ENCODE measurements at regions not wholly inside any gene's neighbourhood (a gene's known extent, or its start where the extent isn't known, plus 50 kb on each side); places are given as distances from the start of the nearest gene placed in this dataset.
"Not testable (repeated sequence)": the region's sequence is repeated elsewhere in the genome, so short reads cannot be mapped to it uniquely, and the experiment has no call there.

DNA sequence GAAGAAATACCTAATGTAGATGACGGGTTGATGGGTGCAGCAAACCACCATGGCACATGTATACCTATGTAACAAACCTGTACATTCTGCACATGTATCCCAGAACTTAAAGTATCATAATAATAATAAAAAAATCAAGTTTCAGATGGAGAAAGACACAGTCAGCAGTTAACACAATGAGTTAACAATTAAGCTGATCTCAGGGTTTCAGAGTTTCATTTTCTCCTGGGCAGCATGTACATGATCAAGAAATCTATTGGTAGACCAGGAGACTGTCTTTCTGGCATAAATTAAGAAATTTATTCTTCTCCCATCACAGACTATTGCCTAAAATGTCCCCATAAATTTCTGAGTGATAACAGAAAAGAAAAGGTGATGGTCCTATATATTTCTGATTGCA lies 155.3 kb downstream of the RAD51AP2 start:
- no peak for DNase-seq

DNA sequence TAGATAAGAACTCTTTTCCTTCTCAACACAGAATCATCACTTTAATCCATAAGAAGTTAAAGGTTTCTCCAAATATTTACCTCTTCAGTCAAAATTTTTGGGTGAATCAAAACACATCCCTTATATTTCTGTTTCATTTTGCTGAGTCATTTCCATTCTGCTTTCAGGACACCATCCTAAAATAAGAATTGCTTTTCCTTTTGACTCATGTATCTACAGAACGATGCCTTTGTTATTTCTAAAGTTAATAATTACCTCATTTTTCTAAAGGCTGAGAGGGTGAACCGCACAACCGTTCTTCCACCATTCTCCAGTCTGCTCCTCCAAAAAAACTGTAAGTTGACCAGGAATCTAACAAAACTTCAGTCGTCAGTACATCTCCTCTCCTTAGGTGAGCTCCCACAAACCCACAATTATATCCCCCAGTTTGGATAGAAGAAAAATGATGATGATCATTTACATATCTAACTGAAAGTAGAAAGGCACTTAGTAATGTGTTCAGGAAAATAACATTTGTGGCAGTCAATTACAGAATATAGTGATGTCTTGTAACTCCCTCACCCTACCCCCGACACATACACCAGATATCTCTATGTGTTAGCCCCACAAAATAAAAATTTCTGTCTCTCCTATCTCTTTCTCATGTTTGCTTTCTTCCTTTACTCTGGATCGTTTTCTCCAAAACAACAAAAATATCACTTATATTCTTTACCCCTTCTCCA lies 162.5 kb downstream of the RAD51AP2 start:
- no peak for DNase-seq

DNA sequence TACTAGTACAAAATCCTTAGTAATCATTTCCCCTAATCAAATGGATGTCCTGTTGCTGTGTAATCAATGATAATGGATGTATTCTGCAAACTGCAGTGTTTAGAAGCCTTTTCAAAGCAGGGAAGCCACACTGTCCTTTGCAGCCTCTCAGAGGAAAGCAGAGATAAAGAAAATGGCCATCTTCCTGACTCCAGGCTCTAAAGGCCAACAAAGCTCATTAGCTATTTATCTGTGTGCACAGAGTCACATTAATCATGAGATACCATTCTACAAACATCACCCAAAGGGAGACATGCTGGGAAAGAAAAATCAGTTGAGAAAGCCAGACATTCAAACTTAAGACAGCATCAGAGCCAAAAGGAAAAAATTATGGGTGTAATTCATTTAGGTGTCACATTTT lies 165.0 kb downstream of the RAD51AP2 start:
- no peak for DNase-seq

DNA sequence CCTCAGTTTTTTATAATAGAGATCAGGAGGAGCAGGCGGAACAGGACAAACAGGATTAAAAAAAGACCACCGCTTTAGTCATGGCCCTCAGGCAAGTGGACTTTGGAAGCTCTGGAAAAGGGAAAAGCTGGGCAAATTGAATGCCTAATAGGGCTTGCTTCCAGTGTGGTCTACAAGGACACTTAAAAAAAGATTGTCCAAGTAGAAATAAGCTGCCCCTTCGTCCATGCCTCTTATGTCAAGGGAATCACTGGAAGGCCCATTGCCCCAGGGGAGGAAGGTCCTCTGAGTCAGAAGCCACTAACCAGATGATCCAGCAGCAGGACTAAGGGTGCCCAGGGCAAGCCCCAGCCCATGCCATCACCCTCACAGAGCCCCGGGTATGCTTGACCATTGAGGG lies 175.5 kb downstream of the RAD51AP2 start:
- not testable (repeated sequence) for DNase-seq

DNA sequence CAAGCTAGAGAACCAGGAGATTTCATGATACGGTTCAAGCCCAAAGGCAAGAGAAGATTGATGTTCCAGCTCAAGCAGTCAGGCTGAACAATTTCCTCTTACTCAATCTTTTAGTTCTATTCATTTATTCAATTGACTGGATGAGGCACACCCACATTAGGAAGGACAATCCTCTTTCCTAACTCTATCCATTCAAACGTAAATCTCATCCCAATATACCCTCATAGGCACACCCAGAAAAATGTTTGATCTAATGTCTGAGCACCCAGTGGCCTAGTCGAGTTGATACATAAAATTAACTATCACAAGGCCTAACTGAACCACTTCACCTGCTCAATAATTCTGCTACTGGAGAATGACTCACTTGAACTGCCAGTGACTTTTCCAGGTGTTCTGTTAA lies 180.7 kb downstream of the RAD51AP2 start:
- DNase-seq = no peak

DNA sequence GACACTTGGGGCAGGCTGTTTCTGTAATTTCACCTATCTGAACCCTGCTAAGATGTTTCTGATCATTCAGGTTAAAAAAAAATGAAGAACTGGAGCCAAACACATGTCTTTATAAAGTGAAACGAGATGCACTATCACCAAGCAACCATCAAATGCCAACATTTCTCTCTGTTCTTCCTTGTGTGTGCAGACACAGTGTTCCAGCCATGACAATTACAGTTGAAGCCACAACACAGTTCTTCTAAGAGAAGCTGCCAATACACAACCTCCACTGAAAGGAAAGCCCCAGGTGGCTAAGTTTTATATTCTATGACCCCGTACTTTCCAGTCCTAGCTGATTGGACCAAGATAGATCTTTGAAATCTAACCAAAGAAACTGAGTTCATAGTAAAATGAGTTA lies 181.8 kb downstream of the RAD51AP2 start:
- DNase-seq = no peak

DNA sequence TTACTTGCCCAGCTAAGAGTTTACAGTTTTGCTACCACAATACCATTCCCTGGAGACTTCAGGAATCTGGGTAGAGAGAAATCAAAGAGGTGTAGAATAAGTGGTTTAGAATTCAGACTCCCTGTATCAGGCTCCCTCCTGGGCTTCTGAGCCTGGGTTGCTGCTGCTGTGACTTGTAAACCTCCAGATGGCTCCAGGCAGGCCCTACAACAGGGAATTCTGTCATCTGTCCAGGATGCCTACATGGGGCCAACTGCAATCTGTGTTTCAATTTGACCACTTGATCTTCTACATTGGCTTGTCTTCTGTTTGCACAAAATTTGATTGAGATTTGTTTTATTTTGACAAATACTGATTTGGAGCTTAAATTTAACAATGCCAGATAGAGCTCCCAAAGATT lies 183.9 kb downstream of the RAD51AP2 start:
- DNase-seq = no peak

DNA sequence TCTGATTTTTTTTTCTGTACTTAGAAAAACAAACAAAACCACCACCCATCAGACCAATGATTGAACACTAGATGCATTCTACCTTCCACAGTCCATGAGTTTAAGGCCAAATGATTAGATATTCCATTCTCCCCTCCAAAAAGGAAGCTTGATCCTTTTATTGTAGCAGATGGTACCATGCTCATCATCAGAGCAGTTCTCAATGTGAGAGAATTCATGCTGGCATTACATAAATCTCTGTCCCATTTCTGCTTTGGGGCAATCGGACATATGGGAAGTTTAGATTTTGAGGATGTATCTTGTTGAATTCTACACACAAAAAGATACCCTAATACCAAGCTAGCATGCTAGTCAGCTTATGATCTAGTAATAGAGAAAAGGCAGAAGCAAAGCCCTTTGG lies 186.6 kb downstream of the RAD51AP2 start:
- DNase-seq = no peak

DNA sequence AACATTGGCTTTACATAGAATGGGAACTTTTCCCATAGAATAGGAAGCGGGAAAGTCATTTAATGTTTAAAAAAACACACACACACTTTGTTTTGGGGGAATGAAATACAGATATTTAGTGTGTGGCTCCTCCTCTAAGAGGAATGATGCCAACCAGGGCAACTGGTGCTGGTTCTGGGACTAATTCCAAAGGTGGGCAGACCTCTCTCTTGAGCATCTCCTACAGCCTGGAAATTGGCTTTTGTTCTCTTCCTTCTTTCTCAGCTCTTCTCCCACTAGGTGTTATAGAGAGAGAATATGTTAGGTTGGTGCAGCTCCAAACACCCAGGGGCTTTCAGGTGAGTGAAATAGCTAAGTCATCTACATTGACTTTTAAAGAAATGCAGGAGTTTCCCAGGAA lies 190.1 kb downstream of the RAD51AP2 start:
- no peak for DNase-seq

DNA sequence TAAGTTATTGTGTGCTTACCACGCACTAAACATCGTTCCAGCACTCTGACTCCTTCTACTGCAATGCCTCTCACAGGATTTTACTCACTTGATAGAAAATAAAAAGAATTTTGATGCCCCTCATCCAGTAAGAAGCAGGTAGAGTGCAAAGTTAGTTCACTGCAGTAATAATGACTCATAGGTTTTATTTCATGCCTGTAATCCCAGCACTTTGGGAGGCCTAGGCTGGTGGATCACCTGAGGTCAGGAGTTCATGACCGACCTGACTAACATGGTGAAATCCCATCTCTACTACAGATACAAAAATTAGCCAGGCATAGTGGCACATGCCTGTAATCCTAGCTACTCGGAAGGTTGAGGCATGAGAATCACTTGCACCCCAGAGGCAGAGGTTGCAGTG lies 190.6 kb downstream of the RAD51AP2 start:
- no peak for DNase-seq

DNA sequence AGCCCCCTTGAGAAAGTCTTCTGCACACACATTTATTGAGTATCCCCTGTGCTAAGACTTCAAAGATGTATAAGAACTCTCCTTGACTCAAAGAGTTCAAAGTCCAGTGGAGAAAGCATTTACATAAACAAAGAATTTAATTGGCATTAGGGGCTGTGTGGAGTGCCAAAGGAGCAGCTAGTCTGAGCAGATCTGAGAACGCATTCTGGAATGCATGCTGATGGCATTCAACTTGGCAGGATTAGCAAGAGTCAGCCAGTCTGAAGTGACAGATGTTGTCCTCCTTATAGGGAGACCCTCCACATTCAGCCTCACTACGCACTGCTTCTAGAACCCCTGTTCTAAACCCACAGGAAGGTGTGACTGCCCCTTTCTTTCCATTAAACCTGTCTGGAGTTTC lies 191.5 kb downstream of the RAD51AP2 start:
- no peak for DNase-seq

DNA sequence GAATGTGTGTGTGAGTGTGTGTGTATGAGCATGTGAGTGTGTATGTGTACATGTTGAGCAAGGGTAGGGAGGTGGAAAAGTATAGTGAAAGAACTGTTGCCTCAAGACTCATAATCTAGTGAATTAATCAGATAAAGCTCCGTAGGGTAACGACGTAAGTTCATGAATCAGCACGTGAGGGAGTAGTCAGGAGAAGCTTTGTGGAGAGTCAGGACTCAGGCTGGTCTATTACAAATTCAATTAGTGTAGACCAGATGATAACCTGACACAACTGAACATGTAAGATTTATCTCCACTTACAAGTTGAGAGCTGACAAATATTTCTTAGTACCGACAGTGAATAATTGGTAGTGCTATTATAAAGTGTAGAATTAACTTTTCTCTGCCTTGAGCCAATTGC lies 194.5 kb downstream of the RAD51AP2 start:
- DNase-seq = no peak

DNA sequence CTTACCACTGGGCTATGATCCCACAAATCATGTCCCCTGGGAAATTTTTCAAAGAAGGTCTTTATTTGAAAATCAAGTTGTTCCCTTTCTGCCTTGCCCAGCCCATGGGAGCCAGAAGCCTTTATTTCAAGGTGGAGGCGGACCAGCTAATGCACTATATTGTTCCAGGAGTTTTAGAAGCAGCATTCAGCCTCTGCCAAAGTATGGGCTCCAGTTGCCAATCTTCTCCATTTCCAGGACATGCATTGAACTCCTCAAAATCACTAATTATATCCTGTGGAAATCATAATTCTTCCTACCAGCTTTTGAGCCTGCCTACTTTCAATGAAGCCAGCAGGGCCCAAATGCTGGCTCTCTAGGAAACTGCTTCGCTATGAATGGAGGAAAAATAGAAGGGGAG lies 195.8 kb downstream of the RAD51AP2 start:
- no peak for DNase-seq

DNA sequence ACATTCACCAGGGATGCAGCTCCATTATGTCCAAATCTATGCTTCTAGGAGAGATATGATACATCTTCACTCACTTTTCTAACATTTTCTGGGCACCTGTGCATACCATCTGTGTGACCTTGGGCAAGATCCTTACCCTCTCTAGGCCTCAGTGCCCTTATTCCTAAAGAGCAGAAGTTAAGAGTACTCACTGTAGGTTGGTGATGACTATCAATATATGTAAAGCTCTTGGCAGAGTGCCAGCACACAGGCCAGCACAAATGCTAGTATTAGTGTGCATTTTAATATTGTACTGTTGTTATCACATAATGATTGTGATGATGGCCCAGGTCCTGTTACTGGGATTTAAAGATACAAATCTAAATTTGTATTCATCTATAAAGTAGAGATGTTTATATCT lies 199.2 kb downstream of the RAD51AP2 start:
- no peak for DNase-seq

DNA sequence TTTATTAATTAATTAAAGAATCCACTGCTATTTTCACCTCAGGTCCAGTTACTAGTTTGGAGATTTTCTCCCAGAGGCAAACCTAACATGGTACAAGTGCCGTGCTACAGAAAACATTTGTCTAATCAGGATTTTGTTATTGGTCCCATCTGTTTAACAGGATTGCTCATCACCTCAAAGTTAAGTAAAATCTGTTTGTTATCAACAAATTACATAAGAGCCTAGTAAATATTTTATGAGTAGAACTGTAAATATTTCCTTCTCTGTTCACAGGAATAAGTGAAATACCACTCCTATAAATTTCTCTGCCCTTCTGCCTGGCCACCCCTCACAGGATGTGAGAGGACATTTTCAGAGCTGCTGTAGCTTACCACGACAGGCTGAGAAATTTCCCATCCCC lies 200.2 kb downstream of the RAD51AP2 start:
- DNase-seq = no peak

DNA sequence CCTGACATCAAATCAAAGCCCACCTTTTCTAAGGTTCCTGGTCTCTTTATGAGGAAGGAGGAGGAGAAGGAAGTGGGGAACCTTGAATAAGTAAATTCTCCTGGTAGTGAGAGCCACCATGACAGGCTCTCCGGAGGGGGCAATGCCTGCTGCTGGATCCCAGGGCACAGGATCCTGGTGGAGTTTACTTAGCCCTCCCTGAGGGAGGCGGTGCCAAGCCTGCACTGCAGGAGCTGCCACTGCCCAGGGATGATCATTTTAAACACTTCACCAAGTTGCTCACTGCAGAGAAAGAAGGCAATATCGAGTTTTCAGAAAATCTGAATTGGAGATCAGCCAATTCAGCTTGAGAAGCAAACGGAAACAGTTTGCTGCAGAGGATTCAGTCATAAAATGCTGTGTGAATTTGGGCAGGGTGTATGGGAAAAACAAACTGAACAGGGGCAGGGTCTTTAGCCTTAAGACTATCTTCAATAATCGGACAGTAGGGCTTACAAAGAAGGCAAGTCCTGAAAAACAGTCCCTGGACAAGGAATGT lies 200.7 kb downstream of the RAD51AP2 start:
- DNase-seq = no peak

DNA sequence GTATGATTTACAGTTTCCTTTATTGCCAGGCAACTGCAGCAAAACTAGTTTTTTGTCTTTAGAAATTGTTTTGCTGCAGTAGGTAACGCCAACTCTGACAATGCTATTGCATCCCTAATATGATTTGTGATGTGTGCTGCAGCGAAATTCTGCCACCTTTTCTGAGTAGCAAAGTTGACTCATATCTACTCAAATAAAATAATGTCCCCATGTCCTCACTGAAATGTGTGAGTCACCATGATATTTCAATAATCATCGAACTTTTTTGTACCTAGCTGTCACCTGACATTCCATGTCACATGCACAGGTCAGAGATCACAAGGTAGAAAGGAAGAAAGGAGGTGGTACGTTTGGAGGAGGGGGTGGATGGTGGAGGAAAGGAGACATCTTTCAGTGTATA lies 205.0 kb downstream of the RAD51AP2 start:
- no peak for DNase-seq

DNA sequence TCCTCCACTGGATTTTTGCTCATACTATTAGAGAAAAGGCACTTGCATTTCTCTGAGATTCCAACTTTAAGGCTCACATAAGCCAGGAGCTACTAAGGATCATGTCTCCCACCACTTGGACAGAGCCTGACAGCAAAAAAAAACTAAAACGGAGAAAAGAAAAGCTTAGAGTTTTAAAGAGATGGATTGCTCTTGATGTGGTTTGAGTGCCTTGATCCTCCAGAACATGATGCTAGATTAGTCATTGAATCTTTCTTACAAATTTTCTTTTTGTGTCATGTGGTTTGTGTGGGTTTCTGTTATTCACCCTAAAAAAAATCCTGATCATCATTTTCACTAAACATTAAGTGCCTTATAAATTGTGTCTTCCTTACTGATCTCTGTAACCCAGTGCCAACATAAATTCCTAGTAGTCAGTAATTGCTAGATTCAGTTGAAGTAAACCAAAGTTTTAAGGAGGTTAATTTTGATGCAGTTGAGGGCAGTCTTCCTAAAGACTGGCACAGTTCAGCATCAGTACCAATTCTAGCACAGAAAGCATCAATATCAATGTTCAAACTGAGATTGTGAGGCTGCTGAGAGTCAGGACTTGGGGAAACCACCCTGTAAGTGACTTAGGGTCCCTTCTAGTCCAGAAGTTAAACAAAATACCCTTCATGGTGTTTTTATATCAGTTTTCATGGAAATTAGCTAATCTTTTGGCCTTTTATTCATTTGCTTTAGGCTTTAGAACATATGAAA lies 206.3 kb downstream of the RAD51AP2 start:
- no peak for DNase-seq

DNA sequence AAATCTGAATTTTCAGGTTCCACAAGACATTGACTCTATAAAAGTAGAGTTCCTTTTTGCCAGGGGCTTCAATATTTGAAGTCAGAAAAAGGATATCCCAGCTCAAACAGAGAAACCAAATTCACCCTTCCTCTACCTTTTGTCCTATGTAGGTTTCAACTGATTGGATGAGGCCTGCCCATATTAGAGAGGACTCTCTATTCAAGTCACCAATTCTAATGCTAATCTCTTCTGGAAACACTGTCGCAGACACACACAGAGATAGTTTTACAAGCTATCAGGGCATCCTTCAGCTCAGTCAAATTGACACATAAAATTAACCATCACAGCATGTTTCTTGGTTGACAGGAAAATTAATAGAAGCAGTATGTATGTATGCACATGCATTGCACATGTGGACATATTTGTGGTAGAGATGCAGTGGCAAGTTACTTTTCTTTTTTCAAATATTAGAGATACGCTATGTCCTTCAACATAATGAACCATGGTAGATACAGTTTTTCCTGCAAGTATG lies 207.1 kb downstream of the RAD51AP2 start:
- DNase-seq = no peak

DNA sequence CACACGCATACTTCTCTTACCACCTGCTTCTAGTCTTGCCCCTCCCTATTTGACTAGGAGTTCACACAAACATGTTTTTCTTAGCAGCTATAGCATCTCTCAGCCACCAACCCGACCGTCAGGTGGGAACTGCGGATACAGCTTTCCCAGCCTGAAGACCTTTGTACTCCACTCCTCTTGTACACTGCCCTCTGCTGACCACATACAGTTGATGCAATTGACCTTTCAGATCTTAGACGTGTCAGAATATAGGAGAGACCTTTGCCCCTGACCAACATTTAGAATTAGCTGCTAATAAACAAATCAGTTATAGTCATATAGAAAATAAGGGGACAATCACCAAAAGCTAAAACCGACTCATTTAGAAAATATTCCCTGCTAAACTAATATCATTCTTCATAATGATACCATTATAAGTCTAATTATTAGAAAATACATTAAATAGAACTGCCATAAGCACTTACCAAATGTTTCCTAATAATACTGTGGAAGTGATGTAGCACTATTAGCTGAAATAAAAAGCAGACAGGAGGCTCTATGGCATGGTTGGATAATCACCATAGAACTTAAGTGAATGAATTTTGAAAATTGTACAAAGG lies 208.4 kb downstream of the RAD51AP2 start:
- no peak for DNase-seq

DNA sequence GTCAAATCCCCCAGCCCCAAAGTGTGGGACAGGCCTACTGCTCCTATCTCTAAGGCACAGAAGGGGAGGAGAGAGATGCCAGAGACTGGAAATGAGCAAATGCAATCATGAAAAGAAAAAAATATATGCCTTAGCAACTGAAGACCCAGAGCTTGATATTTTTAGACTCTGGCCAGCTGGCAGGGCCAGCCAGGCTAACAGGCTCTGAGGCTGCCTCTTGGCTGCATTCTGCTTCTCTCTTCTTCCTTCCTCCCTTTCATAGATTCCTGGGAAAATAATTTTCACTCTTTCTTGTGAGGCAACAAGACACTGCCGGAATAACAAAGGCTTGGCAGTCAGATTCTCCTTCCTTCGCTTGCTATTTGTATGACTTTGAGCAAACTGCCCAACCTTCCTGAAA lies 209.1 kb downstream of the RAD51AP2 start:
- DNase-seq = no peak

DNA sequence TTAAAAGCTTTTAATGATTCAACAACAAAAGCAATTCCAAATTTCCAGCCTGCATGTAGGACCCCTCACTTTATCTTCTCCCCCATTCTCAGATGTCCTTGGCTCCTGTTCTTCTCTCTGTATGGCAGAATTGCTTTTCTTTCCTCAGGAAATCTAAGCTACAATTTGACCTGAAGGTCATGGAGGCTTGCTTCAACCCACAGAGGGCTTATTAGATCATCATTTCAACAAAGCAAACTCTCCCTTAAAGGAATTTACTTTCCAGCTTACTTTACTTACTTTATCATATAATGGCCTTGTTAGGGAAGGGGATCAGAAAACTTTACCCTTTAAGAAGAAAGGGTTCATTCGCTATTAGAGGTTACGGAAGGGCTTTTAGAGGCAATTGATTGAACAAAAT lies 211.5 kb downstream of the RAD51AP2 start:
- DNase-seq = no peak

DNA sequence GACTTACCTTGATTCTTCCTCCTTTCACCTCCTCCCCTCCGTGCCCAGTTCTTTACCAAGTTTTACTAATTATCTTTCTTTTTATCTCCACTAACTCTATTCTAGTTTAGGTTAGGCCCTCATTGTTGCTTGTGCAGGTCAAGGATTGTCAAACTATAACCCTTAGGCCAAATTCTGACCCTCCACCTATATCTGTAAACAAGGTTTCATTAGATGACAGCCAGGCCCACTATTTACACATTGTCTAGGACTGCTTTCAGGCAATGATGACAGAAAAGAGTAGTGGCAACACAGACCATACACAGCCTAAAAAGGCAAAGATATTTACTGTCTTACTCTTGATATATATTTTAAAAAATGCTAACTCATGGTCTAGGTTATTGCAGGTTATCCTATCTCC lies 212.0 kb downstream of the RAD51AP2 start:
- no peak for DNase-seq

DNA sequence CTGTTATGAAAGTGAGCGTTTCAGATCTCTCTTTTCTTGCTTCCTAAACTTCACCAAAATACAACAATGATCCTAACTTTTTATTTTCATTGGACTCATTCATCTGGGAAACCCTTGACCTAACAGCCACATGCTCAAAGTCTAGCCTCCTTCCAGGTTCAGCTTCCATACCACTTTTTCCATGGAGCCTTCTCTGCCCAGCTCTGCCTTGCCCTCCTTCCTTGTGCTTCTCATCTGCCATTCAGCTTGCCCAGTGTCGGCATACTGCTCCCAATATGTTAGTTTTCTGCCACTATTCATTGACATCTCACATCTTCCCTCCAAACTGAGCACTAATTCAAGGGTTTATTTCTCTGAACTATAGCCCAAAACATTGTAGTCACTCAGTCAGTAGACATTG lies 214.7 kb downstream of the RAD51AP2 start:
- DNase-seq = no peak

Data from effector CD4-positive, alpha-beta T cell (primary cell).